ENCODE measurements at regions not wholly inside any gene's neighbourhood (a gene's known extent, or its start where the extent isn't known, plus 50 kb on each side); places are given as distances from the start of the nearest gene placed in this dataset.

DNA sequence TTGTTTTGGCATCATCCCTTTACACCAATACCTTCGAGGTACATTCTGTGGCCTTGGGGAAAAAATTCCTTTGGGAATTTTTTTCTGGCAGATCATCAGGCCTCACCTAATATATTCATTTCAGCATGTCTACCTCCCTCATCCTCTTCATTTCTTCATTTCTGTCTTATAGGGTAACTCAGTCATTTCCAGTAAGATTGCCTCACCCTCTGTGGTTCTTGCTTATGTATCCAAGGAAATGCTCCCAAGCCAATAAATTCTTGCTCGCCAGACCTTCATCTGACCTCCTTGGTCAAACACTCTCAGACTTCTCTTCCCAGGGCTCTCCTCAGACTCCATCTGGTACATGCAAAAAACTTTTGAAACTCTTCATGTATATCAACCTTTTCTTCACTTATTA lies 265.6 kb downstream of the TMX3 start:
- TF ChIP-seq, protein P1, sequence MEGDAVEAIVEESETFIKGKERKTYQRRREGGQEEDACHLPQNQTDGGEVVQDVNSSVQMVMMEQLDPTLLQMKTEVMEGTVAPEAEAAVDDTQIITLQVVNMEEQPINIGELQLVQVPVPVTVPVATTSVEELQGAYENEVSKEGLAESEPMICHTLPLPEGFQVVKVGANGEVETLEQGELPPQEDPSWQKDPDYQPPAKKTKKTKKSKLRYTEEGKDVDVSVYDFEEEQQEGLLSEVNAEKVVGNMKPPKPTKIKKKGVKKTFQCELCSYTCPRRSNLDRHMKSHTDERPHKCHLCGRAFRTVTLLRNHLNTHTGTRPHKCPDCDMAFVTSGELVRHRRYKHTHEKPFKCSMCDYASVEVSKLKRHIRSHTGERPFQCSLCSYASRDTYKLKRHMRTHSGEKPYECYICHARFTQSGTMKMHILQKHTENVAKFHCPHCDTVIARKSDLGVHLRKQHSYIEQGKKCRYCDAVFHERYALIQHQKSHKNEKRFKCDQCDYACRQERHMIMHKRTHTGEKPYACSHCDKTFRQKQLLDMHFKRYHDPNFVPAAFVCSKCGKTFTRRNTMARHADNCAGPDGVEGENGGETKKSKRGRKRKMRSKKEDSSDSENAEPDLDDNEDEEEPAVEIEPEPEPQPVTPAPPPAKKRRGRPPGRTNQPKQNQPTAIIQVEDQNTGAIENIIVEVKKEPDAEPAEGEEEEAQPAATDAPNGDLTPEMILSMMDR (conservative IDR thresholded peaks at IDR 0.05; ENCODE audit: low read length), result no peak
- no peak for TF ChIP-seq EZH2phosphoT487 (IDR thresholded peaks at IDR 0.05; ENCODE audit: borderline replicate concordance)
